Endodermal cell (in vitro differentiated cells): ENCODE measurements at regions not wholly inside any gene's neighbourhood (a gene's known extent, or its start where the extent isn't known, plus 50 kb on each side); places are given as distances from the start of the nearest gene placed in this dataset.

Experiments used
- DNase-seq: peaks from one replicate; pipeline ENCODE4 v3.0.0-alpha.2; 2017
- H3K27ac ChIP-seq: 2 replicates; pipeline ENCODE4 v1.5.1; 2013; ENCODE audit warnings: mild to moderate bottlenecking, low read depth, low read length, moderate library complexity
- H3K27me3 ChIP-seq: 2 replicates; pipeline ENCODE4 v1.6.1; 2013; ENCODE audit warnings: mild to moderate bottlenecking, low read length, moderate library complexity; ENCODE audit not compliant: insufficient read depth, control insufficient read depth, poor library complexity, severe bottlenecking
- H3K36me3 ChIP-seq: 2 replicates; pipeline ENCODE4 v1.7.0; 2013; ENCODE audit warnings: mild to moderate bottlenecking, low read length, moderate library complexity; ENCODE audit not compliant: control insufficient read depth, insufficient read depth
- H3K4me1 ChIP-seq: one replicate; pipeline ENCODE4 v1.7.0; 2013; ENCODE audit warnings: low read length; ENCODE audit not compliant: control insufficient read depth, insufficient read depth
- H3K4me3 ChIP-seq: 2 replicates; pipeline ENCODE4 v1.5.1; 2013; ENCODE audit warnings: mild to moderate bottlenecking, low read length, moderate library complexity
- H3K9ac ChIP-seq: 2 replicates; pipeline ENCODE4 v1.6.1; 2013; ENCODE audit warnings: mild to moderate bottlenecking, low read length, moderate library complexity; ENCODE audit not compliant: poor library complexity, severe bottlenecking; ENCODE audit errors: extremely low read depth
- H3K9me3 ChIP-seq: 2 replicates; pipeline ENCODE4 v1.6.1; 2013; ENCODE audit warnings: mild to moderate bottlenecking, low read length, moderate library complexity; ENCODE audit not compliant: control insufficient read depth
- H3K27ac Mint-ChIP-seq: 2 replicates; pipeline ENCODE4 v1.8.0; 2020; ENCODE audit warnings: mixed read lengths
- H3K27me3 Mint-ChIP-seq: 2 replicates; pipeline ENCODE4 v1.8.0; 2021; ENCODE audit warnings: mild to moderate bottlenecking, mixed read lengths; ENCODE audit not compliant: insufficient read depth
- H3K36me3 Mint-ChIP-seq: 2 replicates; pipeline ENCODE4 v1.8.0; 2020; ENCODE audit warnings: low read depth, mixed read lengths
- H3K4me1 Mint-ChIP-seq: 2 replicates; pipeline ENCODE4 v1.8.0; 2020; ENCODE audit warnings: mixed read lengths
- H3K4me3 Mint-ChIP-seq: 2 replicates; pipeline ENCODE4 v1.8.0; 2020; ENCODE audit warnings: mild to moderate bottlenecking, moderate library complexity, mixed read lengths
- H3K9me3 Mint-ChIP-seq: 2 replicates; pipeline ENCODE4 v1.8.0; 2020; ENCODE audit warnings: mild to moderate bottlenecking, mixed read lengths
- CTCF ChIP-seq: fragments of 200-600 bp; sonication (generic); conservative IDR thresholded peaks from 2 replicates; pipeline ENCODE4 v1.5.0; 2021; ENCODE audit warnings: antibody characterized with exemption, mild to moderate bottlenecking
- WGBS, 2 experiments: methylation state at CpG; one replicate each; pipeline versions ENCODE4 v1.1.5 to v1.1.7; 2013; ENCODE audit warnings: missing lambda C conversion rate in 2 of 2, mixed read lengths in 1 of 2; ENCODE audit not compliant: insufficient coverage in 1 of 2, insufficient read length in 1 of 2; 5-methylcytosine and 5-hydroxymethylcytosine counted together

GRCh38 chr3:139794469-139795265, 116.9 kb upstream of the NMNAT3 start:
- H3K36me3 Mint-ChIP-seq = no peaks in the 10 kb centered on the region
- H3K27me3 ChIP-seq = peaks cover 7% of the 10 kb centered on the region
- H3K9me3 Mint-ChIP-seq = no peaks in the 10 kb centered on the region
- WGBS, 2 experiments = 65 to 83% methylated on average over 3 to 6 of the region's 6 CpGs
- H3K4me1 Mint-ChIP-seq = no peaks in the 10 kb centered on the region
- no peak overlapping the region for H3K4me3 ChIP-seq
- H3K27ac Mint-ChIP-seq = no peak overlapping the region
- no peaks in the 10 kb centered on the region for H3K4me1 ChIP-seq
- no peaks in the 10 kb centered on the region for H3K36me3 ChIP-seq
- H3K27ac ChIP-seq = no peak overlapping the region
- H3K9me3 ChIP-seq = no peaks in the 10 kb centered on the region
- H3K9ac ChIP-seq = no peak overlapping the region
- DNase-seq = no peak
- peaks cover 2% of the 10 kb centered on the region for H3K27me3 Mint-ChIP-seq
- no peak for TF ChIP-seq CTCF
- H3K4me3 Mint-ChIP-seq = no peak overlapping the region

- H3K27me3 ChIP-seq = peaks cover 7% of the 10 kb centered on the region
- H3K9ac ChIP-seq = no peak overlapping the region
- no peaks in the 10 kb centered on the region for H3K36me3 ChIP-seq
- TF ChIP-seq CTCF = no peak
- no peaks in the 10 kb centered on the region for H3K36me3 Mint-ChIP-seq
- no peak overlapping the region for H3K27ac Mint-ChIP-seq
- 83 to 87% methylated on average over 1 to 3 of the region's 3 CpGs for WGBS, 2 experiments
- DNase-seq = no peak
- H3K9me3 Mint-ChIP-seq = no peaks in the 10 kb centered on the region
- H3K27me3 Mint-ChIP-seq = peaks cover 3% of the 10 kb centered on the region
- no peaks in the 10 kb centered on the region for H3K4me1 ChIP-seq
- H3K4me3 ChIP-seq = no peak overlapping the region
- no peak overlapping the region for H3K27ac ChIP-seq
- no peak overlapping the region for H3K4me3 Mint-ChIP-seq
- H3K4me1 Mint-ChIP-seq = no peaks in the 10 kb centered on the region
- no peaks in the 10 kb centered on the region for H3K9me3 ChIP-seq
These were observed 115.6 kb upstream of the NMNAT3 start for GRCh38 chr3:139793408-139793807.

- no peaks in the 10 kb centered on the region for H3K36me3 Mint-ChIP-seq
- no peak overlapping the region for H3K4me3 ChIP-seq
- DNase-seq = no peak
- H3K9ac ChIP-seq = no peak overlapping the region
- TF ChIP-seq CTCF = no peak
- no peaks in the 10 kb centered on the region for H3K9me3 ChIP-seq
- H3K36me3 ChIP-seq = no peaks in the 10 kb centered on the region
- no peaks in the 10 kb centered on the region for H3K9me3 Mint-ChIP-seq
- no peaks in the 10 kb centered on the region for H3K4me1 Mint-ChIP-seq
- H3K4me3 Mint-ChIP-seq = no peak overlapping the region
- H3K4me1 ChIP-seq = no peaks in the 10 kb centered on the region
- H3K27ac ChIP-seq = no peak overlapping the region
- H3K27ac Mint-ChIP-seq = no peak overlapping the region
- H3K27me3 ChIP-seq = no peaks in the 10 kb centered on the region
- WGBS, 2 experiments = 86 to 98% methylated on average over 1 of the region's 1 CpG
- peaks cover 4% of the 10 kb centered on the region for H3K27me3 Mint-ChIP-seq
These were observed 102.8 kb upstream of the NMNAT3 start for GRCh38 chr3:139780593-139780992.
